Neural progenitor cell (in vitro differentiated cells): ENCODE measurements at regions not wholly inside any gene's neighbourhood (a gene's known extent, or its start where the extent isn't known, plus 50 kb on each side); places are given as distances from the start of the nearest gene placed in this dataset.
A peak's percentile ranks its signal among the peaks of the same experiment; 100 is the strongest.

Source experiments
- DNase-seq: peaks from one replicate; pipeline ENCODE4 v3.0.0-alpha.2; 2016; ENCODE audit warnings: low spot score
- H2AFZ ChIP-seq: fragments of 200-600 bp; sonication (generic); replicated peaks from 2 replicates; pipeline ENCODE4 v1.6.1; 2016; ENCODE audit warnings: antibody characterized with exemption
- H3F3A ChIP-seq: fragments of 200-600 bp; sonication (generic); 2 replicates; pipeline ENCODE4 v1.6.1; 2016; ENCODE audit warnings: antibody characterized with exemption, low read depth
- H3K27ac ChIP-seq: fragments of 200-600 bp; sonication (generic); 2 replicates; pipeline ENCODE4 v1.5.1; 2016; ENCODE audit warnings: mild to moderate bottlenecking
- H3K27me3 ChIP-seq: fragments of 200-600 bp; sonication (generic); 2 replicates; pipeline ENCODE4 v1.6.1; 2016; ENCODE audit warnings: mild to moderate bottlenecking, moderate library complexity
- H3K36me3 ChIP-seq: fragments of 200-600 bp; sonication (generic); 2 replicates; pipeline ENCODE4 v1.5.1; 2016
- H3K4me1 ChIP-seq: fragments of 200-600 bp; sonication (generic); 2 replicates; pipeline ENCODE4 v1.6.1; 2016; ENCODE audit warnings: mixed run types
- H3K4me2 ChIP-seq: fragments of 200-600 bp; sonication (generic); 2 replicates; pipeline ENCODE4 v1.6.1; 2016
- H3K4me3 ChIP-seq: fragments of 200-600 bp; sonication (generic); 2 replicates; pipeline ENCODE4 v1.5.1; 2016
- H3K79me2 ChIP-seq: fragments of 200-600 bp; sonication (generic); 2 replicates; pipeline ENCODE4 v1.6.1; 2016; ENCODE audit warnings: low read depth
- H3K9ac ChIP-seq: fragments of 200-600 bp; sonication (generic); 2 replicates; pipeline ENCODE4 v1.6.1; 2016
- H3K9me3 ChIP-seq: fragments of 200-600 bp; sonication (generic); 2 replicates; pipeline ENCODE4 v1.5.1; 2016; ENCODE audit warnings: low read depth
- H4K20me1 ChIP-seq: fragments of 200-600 bp; sonication (generic); 2 replicates; pipeline ENCODE4 v1.6.1; 2016; ENCODE audit warnings: low read depth
- H3K27ac Mint-ChIP-seq: 3 replicates; pipeline ENCODE4 v1.8.0; 2021; ENCODE audit warnings: mixed read lengths
- H3K27me3 Mint-ChIP-seq: 2 replicates; pipeline ENCODE4 v1.8.0; 2022; ENCODE audit warnings: low read depth, mild to moderate bottlenecking, inconsistent platforms, moderate library complexity, mixed read lengths; ENCODE audit not compliant: insufficient read depth
- H3K36me3 Mint-ChIP-seq: 3 replicates; pipeline ENCODE4 v1.8.0; 2021; ENCODE audit warnings: mixed read lengths
- H3K4me1 Mint-ChIP-seq: 3 replicates; pipeline ENCODE4 v1.8.0; 2021; ENCODE audit warnings: mixed read lengths
- H3K4me3 Mint-ChIP-seq: 3 replicates; pipeline ENCODE4 v1.8.0; 2021; ENCODE audit warnings: mild to moderate bottlenecking, moderate library complexity, mixed read lengths
- H3K9me3 Mint-ChIP-seq: 3 replicates; pipeline ENCODE4 v1.8.0; 2020; ENCODE audit warnings: mixed read lengths
- EZH2 ChIP-seq: fragments of 200-600 bp; sonication (generic); IDR thresholded peaks from 2 replicates; pipeline ENCODE4 v1.6.1; 2017; ENCODE audit warnings: antibody characterized with exemption, mild to moderate bottlenecking, moderate library complexity
- EZH2phosphoT487 ChIP-seq: fragments of 200-600 bp; sonication (generic); IDR thresholded peaks from 2 replicates; pipeline ENCODE4 v1.6.1; 2017; ENCODE audit warnings: antibody characterized with exemption
- TF ChIP-seq, protein P1 (sequence below): fragments of 200-600 bp; sonication (generic); IDR thresholded peaks from 2 replicates; pipeline ENCODE4 v1.5.1; 2017; ENCODE audit warnings: antibody characterized with exemption, mild to moderate bottlenecking

DNA sequence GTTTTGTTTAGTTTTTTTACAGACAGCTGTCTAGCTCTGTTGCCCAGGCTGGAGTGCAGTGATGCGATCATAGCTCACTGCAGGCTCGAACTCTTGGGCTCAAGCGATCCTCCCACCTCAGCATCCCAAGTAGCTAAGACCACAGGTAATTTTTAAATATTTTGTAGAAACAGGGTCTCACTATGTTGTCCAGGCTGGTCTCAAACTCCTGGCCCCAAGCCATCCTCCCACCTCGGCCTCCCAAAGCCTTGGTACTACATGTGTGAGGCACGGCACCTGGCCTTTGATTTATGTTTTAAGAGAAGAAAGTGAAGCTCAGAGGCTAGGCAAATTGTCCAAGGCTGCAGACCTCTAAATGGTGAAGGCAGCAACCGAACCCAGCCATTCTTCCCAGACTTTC is 98.6 kb upstream of the SVIL start:
- Histone ChIP-seq H2AFZ (no peak overlapping the region), H3K4me3 (no peak overlapping the region), H3K4me2 (no peak overlapping the region), H3F3A (peaks cover 33% of the 10 kb centered on the region), H3K79me2 (peaks cover 55% of the 10 kb centered on the region), H3K27me3 (peaks cover 10% of the 10 kb centered on the region), H3K9ac (no peak overlapping the region), H3K27ac (no peak overlapping the region), H3K4me1 (peaks cover 47% of the 10 kb centered on the region), H3K36me3 (no peaks in the 10 kb centered on the region), H4K20me1 (peaks cover 24% of the 10 kb centered on the region), H3K9me3 (no peaks in the 10 kb centered on the region)
- TF ChIP-seq EZH2 (no peak), EZH2phosphoT487 (no peak)
- TF ChIP-seq, protein P1, sequence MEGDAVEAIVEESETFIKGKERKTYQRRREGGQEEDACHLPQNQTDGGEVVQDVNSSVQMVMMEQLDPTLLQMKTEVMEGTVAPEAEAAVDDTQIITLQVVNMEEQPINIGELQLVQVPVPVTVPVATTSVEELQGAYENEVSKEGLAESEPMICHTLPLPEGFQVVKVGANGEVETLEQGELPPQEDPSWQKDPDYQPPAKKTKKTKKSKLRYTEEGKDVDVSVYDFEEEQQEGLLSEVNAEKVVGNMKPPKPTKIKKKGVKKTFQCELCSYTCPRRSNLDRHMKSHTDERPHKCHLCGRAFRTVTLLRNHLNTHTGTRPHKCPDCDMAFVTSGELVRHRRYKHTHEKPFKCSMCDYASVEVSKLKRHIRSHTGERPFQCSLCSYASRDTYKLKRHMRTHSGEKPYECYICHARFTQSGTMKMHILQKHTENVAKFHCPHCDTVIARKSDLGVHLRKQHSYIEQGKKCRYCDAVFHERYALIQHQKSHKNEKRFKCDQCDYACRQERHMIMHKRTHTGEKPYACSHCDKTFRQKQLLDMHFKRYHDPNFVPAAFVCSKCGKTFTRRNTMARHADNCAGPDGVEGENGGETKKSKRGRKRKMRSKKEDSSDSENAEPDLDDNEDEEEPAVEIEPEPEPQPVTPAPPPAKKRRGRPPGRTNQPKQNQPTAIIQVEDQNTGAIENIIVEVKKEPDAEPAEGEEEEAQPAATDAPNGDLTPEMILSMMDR = no peak
- H3K4me1 Mint-ChIP-seq = peaks cover 58% of the 10 kb centered on the region
- DNase-seq = no peak
- peaks cover 2% of the 10 kb centered on the region for H3K9me3 Mint-ChIP-seq
- peaks cover 9% of the 10 kb centered on the region for H3K27me3 Mint-ChIP-seq
- H3K27ac Mint-ChIP-seq = no peak overlapping the region
- peak overlapping the region; percentile 15 for H3K4me3 Mint-ChIP-seq
- H3K36me3 Mint-ChIP-seq = peaks cover 8% of the 10 kb centered on the region

DNA sequence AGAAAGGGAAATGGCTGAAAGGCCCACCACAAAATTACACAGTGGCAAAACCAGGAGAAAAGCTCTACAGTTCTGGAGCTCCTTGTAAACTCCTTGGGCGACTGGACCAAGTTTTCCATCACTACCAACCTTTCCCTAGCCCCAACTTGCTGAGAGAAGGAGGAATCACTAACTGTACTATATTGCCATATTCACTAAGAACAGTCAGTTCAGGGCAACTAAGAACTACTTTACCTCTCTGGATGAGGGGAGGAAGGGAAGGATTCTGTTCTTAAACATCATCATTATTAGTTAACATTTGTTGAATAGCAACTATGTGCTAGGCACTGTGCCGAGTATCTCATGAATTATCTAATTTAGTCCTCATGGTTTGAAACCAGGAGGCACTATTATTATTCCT is 98.1 kb upstream of the SVIL start:
- peaks cover 24% of the 10 kb centered on the region for H4K20me1 ChIP-seq
- no peak overlapping the region for H3K4me3 Mint-ChIP-seq
- H3K9me3 Mint-ChIP-seq = peaks cover 2% of the 10 kb centered on the region
- no peak overlapping the region for H3K4me3 ChIP-seq
- H3K27ac ChIP-seq = no peak overlapping the region
- H3K36me3 ChIP-seq = no peaks in the 10 kb centered on the region
- no peaks in the 10 kb centered on the region for H3K9me3 ChIP-seq
- DNase-seq = no peak
- peaks cover 10% of the 10 kb centered on the region for H3K27me3 ChIP-seq
- TF ChIP-seq EZH2 = no peak
- TF ChIP-seq, protein P1 = no peak
- TF ChIP-seq EZH2phosphoT487 = no peak
- H3K27me3 Mint-ChIP-seq = peaks cover 8% of the 10 kb centered on the region
- H3K9ac ChIP-seq = no peak overlapping the region
- peak overlapping the region; percentile 58 for H3K4me2 ChIP-seq
- peaks cover 62% of the 10 kb centered on the region for H3K4me1 Mint-ChIP-seq
- H3K36me3 Mint-ChIP-seq = peaks cover 8% of the 10 kb centered on the region
- peaks cover 51% of the 10 kb centered on the region for H3K4me1 ChIP-seq
- H3F3A ChIP-seq = peaks cover 37% of the 10 kb centered on the region
- no peak overlapping the region for H2AFZ ChIP-seq
- no peak overlapping the region for H3K27ac Mint-ChIP-seq
- H3K79me2 ChIP-seq = peaks cover 56% of the 10 kb centered on the region

DNA sequence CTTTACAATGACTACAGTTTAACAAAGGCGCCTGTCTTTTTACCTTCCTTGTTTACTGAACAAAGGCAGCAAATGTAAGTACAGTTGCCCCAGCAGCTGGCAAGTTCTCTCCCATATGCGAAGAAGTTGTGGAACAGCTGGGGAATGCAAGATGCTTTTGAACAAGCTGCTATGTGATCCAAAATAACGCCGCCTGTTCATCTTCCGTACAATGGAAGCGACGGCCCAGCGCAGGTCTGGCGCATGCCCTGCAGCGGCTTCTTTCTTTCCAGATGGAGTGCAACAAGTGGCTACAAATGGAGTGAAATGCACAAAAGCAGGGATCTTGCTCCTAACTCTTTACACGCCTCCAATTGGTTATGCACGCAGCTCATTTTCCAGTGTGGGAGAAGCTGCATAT is 97.0 kb upstream of the SVIL start:
- H3K27ac ChIP-seq = no peak overlapping the region
- peaks cover 24% of the 10 kb centered on the region for H4K20me1 ChIP-seq
- TF ChIP-seq EZH2 (no peak), EZH2phosphoT487 (no peak)
- TF ChIP-seq, protein P1 = no peak
- H2AFZ ChIP-seq = no peak overlapping the region
- no peaks in the 10 kb centered on the region for H3K27me3 ChIP-seq
- peaks cover 68% of the 10 kb centered on the region for H3K79me2 ChIP-seq
- H3K9me3 Mint-ChIP-seq = peaks cover 2% of the 10 kb centered on the region
- DNase-seq = peak; percentile 56
- H3K9me3 ChIP-seq = no peaks in the 10 kb centered on the region
- H3F3A ChIP-seq = peaks cover 41% of the 10 kb centered on the region
- peaks cover 57% of the 10 kb centered on the region for H3K4me1 Mint-ChIP-seq
- H3K4me3 ChIP-seq = peak overlapping the region; percentile 21
- H3K36me3 Mint-ChIP-seq = peaks cover 9% of the 10 kb centered on the region
- H3K27ac Mint-ChIP-seq = peak overlapping the region; percentile 21
- peaks cover 6% of the 10 kb centered on the region for H3K27me3 Mint-ChIP-seq
- no peaks in the 10 kb centered on the region for H3K36me3 ChIP-seq
- peak overlapping the region; percentile 68 for H3K4me3 Mint-ChIP-seq
- peaks cover 62% of the 10 kb centered on the region for H3K4me1 ChIP-seq
- peak overlapping the region; percentile 58 for H3K4me2 ChIP-seq
- no peak overlapping the region for H3K9ac ChIP-seq
